ENCODE measurements at regions not wholly inside any gene's neighbourhood (a gene's known extent, or its start where the extent isn't known, plus 50 kb on each side); places are given as distances from the start of the nearest gene placed in this dataset.

DNA sequence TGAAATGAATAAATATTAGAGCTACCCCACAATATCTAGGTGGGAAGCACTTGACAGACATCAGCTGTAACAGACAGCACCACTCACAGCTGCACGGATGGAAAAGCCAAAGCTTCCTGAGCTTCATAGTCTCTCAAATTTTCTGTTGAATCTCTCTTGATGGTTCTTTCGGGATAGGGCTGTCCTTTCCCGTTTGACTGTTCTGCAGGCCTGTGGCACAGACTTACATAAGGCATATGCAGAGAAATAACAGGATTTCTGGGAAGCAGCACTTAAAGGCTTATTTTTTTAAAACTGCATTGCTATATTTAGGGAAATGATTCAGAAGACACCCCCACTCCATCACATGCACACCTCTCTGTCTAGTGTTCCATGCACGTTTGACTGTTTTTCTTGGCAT, 77.5 kb downstream of the ZNF648 start:
- intact Hi-C loops (cut with DNase I; ENCODE audit: low total_unique reads): no loop called here
- H3K9me3 ChIP-seq: peaks cover 0 to 4% (median under 1%) of the 10 kb centered on the region in 8 donors
- WGBS, 5 donors: 71 to 80% (median 76%) methylated on average over 4 of the region's 4 CpGs
- no peak overlapping the region for H3K4me3 ChIP-seq
- no peak for DNase-seq
- H3K27ac ChIP-seq: no peak overlapping the region
- H3K4me1 ChIP-seq: no peaks in the 10 kb centered on the region
- TF ChIP-seq CTCF (IDR thresholded peaks at IDR 0.05 in 8 of 11, conservative IDR thresholded peaks at IDR 0.05 in 3 of 11) (no peak), POLR2AphosphoS5 (IDR thresholded peaks at IDR 0.05) (no peak), POLR2A (IDR thresholded peaks at IDR 0.05) (no peak)
- H3K36me3 ChIP-seq: no peaks in the 10 kb centered on the region
- H3K27me3 ChIP-seq (replicated peaks in 1 of 7): peaks cover 0 to 10% (median 0%) of the 10 kb centered on the region in 7 donors

DNA sequence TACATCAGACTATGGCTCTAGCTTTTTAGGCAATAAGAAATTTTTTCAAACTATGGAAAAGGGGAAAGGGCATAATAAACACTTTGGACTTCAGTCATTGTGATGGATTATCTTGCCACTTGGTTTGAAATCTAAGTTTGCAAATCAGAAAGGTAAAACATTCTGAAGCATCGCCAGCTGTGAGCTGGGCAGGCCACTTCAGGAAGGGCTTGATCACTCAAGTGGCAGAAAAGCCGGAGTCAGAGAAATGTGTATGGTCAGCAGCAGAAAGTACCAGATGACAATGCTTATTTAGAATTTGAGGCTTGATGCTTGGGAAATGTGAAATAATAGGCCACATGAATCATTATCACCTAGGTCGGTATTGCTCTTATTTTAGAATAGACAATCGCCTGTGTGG, 79.7 kb downstream of the ZNF648 start:
- peaks cover 0 to 12% (median 3%) of the 10 kb centered on the region in 8 donors for H3K9me3 ChIP-seq
- TF ChIP-seq POLR2A (IDR thresholded peaks at IDR 0.05) (no peak), POLR2AphosphoS5 (IDR thresholded peaks at IDR 0.05) (no peak), CTCF (IDR thresholded peaks at IDR 0.05 in 8 of 11, conservative IDR thresholded peaks at IDR 0.05 in 3 of 11) (no peak)
- 85 to 91% (median 90%) methylated on average over 4 of the region's 4 CpGs for WGBS, 5 donors
- H3K36me3 ChIP-seq: no peaks in the 10 kb centered on the region
- no peaks in the 10 kb centered on the region for H3K4me1 ChIP-seq
- DNase-seq: no peak
- H3K27me3 ChIP-seq (replicated peaks in 1 of 7): peaks cover 0 to 6% (median 0%) of the 10 kb centered on the region in 7 donors
- no peak overlapping the region for H3K4me3 ChIP-seq
- intact Hi-C loops (cut with DNase I; ENCODE audit: low total_unique reads): no loop called here
- no peak overlapping the region for H3K27ac ChIP-seq

- Histone ChIP-seq H3K4me1 (no peaks in the 10 kb centered on the region), H3K9me3 (peaks cover 0 to 25% (median 11%) of the 10 kb centered on the region in 8 donors), H3K36me3 (no peaks in the 10 kb centered on the region), H3K4me3 (no peak overlapping the region), H3K27ac (no peak overlapping the region), H3K27me3 (replicated peaks in 1 of 7) (peaks cover 0 to 31% (median 0%) of the 10 kb centered on the region in 7 donors)
- DNase-seq: no peak
- TF ChIP-seq CTCF (IDR thresholded peaks at IDR 0.05 in 8 of 11, conservative IDR thresholded peaks at IDR 0.05 in 3 of 11): no peak
- TF ChIP-seq POLR2A (IDR thresholded peaks at IDR 0.05): no peak
- no peak for TF ChIP-seq POLR2AphosphoS5 (IDR thresholded peaks at IDR 0.05)
- 80 to 95% (median 92%) methylated on average over 1 of the region's 1 CpG for WGBS, 5 donors
- intact Hi-C loops (cut with DNase I; ENCODE audit: low total_unique reads): no loop called here
These were observed 89.3 kb downstream of the ZNF648 start for GRCh38 chr1:181972256-181972655.

- Histone ChIP-seq H3K4me3 (no peak overlapping the region), H3K27me3 (replicated peaks in 1 of 7) (peaks cover 0 to 31% (median 0%) of the 10 kb centered on the region in 7 donors), H3K4me1 (no peaks in the 10 kb centered on the region), H3K36me3 (no peaks in the 10 kb centered on the region), H3K27ac (no peak overlapping the region), H3K9me3 (peaks cover 0 to 20% (median 7%) of the 10 kb centered on the region in 8 donors)
- intact Hi-C loops (cut with DNase I; ENCODE audit: low total_unique reads): no loop called here
- DNase-seq: no peak
- TF ChIP-seq POLR2A (IDR thresholded peaks at IDR 0.05) (no peak), CTCF (IDR thresholded peaks at IDR 0.05 in 8 of 11, conservative IDR thresholded peaks at IDR 0.05 in 3 of 11) (no peak)
These were observed 90.1 kb downstream of the ZNF648 start for GRCh38 chr1:181971424-181971823.
